HG03457 (cell line): ENCODE measurements at regions not wholly inside any gene's neighbourhood (a gene's known extent, or its start where the extent isn't known, plus 50 kb on each side); places are given as distances from the start of the nearest gene placed in this dataset.
"Not testable (repeated sequence)": the region's sequence is repeated elsewhere in the genome, so short reads cannot be mapped to it uniquely, and the experiment has no call there.

ENCODE experiments used
- ATAC-seq: cut with Tn5 transposase; IDR thresholded peaks from one replicate; pipeline ENCODE4 v1.9.1; 2021; ENCODE audit warnings: moderate number of reproducible peaks; ENCODE audit not compliant: unreplicated experiment

DNA sequence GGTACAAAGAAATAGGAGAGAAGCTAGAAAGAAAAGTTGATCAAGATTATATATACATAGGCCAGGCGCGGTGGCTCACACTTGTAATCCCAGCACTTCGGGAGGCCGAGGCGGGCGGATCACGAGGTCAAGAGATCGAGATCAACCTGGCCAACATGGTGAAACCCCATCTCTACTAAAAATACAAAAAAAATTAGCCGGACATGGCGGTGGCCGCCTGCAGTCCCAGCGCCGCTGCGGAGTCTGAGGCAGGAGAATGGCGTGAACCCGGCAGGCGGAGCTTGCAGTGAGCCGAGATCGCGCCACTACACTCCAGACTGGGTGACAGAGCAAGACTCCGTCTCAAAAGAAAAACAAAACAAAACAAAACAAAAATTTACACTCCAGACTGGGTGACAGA lies 798.3 kb upstream of the CDH9 start:
- not testable (repeated sequence) for ATAC-seq

DNA sequence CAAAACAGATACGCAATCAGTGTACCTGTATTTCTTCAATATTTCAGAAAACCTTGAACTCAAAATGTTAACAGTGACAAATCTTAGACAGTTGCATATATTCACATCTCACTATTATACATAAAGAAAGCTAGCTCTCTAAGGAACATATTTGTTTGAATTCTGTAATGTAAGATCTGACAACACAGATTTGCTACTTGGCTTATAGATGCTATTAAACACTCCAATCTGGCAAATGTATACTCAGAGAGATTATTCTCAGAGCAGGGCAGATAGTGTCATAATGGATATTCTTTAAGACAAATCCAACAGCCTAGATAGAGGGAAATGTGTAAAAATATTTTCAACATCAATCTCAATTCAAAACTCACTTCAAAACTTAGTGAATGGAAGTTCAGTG lies 794.5 kb upstream of the CDH9 start:
- no peak for ATAC-seq

- no peak for ATAC-seq
These were observed 792.2 kb upstream of the CDH9 start for GRCh38 chr5:27830546-27830945.

DNA sequence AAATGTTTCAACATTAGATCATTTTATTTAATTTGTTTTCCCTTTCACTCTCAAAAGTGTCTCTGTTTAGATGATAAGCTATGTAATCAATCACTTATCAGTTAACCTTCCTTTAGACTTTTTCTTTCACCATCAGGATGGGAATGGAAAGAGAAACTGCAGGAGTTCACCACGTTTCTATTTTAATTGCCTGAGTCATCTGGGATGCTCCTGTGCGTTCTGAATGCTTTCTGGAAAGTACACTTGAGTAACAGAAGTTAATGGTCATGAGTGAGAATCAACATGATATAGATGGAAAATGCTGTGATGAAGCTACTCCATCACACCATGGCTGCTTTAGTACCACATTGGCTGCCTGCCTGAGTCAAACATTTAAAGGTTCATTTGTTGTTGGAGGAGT lies 783.3 kb upstream of the CDH9 start:
- ATAC-seq: no peak

GRCh38 chr5:27818888-27819287 lies 780.5 kb upstream of the CDH9 start:
- ATAC-seq: no peak

GRCh38 chr5:27814983-27815382 lies 776.6 kb upstream of the CDH9 start:
- ATAC-seq: no peak

GRCh38 chr5:27814286-27814685 lies 775.9 kb upstream of the CDH9 start:
- no peak for ATAC-seq

DNA sequence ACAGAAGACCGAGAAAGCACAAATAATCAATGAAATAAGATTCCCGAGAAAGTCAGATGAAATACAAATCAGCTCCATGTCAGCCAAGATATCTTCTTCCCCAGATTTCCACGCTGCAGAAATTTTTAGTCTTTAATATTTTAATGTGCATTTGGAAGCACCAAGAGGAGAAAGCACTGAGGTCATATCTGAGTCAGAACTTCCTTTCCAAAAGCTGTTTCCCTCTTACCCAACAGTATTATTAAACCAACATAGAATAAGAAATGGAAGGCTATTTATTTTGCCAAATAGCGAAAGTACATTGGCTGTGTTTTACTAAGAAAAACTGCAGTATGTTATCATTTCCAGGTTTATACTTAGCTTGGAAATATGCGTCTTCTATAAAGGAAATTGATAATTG lies 772.1 kb upstream of the CDH9 start:
- no peak for ATAC-seq

DNA sequence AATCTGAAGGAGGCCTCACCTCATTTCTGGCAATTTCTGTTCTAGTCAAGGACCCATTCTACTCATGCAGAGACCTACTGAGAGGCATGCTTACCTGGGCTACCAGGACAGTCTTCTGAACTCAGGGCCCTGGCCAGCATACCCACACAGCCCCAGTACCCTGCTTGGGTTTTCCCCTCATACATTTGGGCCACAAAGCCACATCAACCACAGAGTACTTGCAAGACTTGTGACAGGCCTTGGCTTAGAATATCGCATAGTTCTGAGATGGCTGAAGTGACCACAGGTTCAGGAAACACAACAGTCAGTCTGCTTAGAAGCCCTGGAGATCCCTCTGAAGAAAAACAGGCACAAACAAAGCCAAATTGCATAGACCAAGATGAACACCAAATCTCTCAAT lies 758.8 kb upstream of the CDH9 start:
- ATAC-seq: no peak

- ATAC-seq: no peak
These were observed 749.8 kb upstream of the CDH9 start for GRCh38 chr5:27788184-27788583.

DNA sequence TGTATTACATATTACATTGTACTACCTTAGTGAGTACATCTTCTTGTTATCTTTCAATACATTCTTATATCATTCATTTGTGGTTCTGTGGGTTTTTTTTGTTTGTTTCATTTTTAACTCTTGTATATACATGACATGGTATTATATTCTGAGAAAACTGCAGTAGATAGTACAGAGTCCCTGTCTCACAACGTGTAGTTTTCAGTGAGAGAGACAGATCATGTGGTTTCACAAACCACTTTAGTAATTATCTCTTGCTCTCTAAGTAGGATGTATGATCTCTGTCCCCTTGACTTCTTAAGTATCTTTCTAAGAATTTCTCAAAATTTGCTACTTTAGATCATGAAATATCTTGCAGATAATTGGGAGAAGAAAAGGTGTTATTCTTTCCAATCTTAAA lies 745.9 kb upstream of the CDH9 start:
- ATAC-seq: no peak

GRCh38 chr5:27778121-27778520 lies 739.7 kb upstream of the CDH9 start:
- ATAC-seq: no peak

GRCh38 chr5:27773636-27774035 lies 735.2 kb upstream of the CDH9 start:
- ATAC-seq: no peak

DNA sequence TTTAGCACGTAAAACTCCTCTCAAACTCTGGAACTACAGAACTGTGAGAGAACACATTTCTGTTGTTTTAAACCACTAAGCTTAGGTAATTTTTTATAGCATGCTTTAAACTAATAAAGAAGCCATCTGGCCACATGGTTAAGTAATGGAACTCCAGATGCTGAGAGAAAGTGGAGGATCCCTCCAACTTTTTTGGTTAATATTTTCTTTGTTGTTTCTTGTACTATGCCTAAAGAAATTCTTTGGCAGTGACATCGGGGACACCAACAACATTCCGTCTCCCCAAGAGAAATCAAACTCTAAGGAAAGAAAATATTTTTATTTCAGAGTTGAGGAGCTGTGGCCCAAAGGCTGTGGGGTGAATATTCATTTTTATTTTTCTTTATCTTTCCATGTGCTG lies 734.8 kb upstream of the CDH9 start:
- ATAC-seq: no peak

- ATAC-seq: no peak
These were observed 731.5 kb upstream of the CDH9 start for GRCh38 chr5:27769748-27770402.

GRCh38 chr5:27748847-27749246 lies 710.5 kb upstream of the CDH9 start:
- ATAC-seq: no peak

- not testable (repeated sequence) for ATAC-seq
These were observed 705.1 kb upstream of the CDH9 start for GRCh38 chr5:27743383-27743979.

DNA sequence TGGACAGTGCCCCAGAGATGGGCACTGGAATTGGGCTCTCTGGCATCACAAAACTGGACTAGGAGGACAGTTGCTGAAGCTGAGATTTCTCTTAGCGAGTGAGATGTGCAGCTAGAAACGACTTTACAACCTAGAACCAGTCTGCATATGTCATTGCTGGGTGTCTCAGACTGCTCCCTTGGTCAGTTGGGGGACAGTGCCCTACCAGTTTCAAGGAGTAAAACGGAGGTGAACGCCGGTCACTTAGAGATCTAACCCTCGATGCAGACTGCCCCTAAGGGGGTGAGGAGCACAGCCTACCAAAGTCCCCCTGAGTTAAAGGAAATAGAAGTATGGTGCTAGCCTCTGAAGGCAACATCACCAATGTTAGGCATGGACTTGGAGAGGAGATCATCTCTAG lies 704.4 kb upstream of the CDH9 start:
- no peak for ATAC-seq

DNA sequence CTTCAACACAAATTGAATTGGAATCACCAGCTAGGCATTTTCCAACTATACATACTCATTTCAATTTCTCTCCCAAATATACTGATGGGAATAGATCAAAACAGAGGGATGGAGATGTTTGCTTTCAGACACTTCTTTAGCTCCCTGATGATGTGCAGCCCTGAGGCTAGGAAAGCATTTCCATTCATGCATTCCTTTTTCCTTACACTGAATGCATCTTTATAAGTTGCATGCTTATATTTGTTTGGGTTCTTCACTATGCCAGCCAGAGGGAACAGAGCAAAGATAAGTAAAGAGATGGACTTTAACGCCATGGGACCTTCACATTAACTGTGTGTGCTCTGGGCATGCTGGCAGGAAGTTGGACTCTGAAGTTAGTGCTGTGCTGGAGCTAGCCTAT lies 696.5 kb upstream of the CDH9 start:
- ATAC-seq: no peak

- ATAC-seq: no peak
These were observed 694.9 kb upstream of the CDH9 start for GRCh38 chr5:27733237-27733636.

DNA sequence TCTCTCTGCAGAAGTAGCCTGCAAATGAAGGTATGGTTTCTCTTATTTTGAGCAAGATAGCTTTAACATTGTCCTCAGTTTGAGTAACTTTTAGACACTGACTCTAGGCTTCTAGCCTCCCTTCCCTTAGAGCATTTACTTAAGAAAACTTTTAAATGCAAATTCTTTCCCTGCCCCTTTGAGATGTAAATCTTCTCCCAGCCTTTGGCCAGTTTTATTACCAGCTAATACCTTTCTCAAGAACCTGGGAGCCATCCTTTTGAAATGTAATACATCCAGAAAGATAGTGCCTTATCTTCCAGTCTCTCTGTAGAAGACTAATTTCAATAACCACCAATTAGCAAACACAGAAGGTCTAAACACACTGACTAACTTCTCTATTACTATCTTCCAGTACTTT lies 688.9 kb upstream of the CDH9 start:
- no peak for ATAC-seq

DNA sequence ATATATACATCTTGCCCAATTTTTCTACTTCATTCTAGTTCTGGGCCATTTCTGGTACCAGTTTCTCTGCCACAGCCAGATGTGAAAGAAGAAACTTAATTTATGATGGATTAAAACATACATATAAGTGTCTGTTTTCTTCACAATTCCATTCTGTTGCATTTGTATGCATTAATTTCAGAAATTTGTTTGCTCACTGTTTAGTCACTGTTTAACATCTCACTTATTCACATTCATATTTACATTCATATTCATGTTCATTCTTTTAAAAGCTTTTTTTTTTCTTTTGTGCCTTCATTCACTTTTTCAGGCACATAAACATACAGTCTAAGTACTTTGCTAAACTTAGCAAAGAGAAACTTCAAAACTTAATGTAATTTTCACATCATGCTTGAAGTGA lies 684.0 kb upstream of the CDH9 start:
- ATAC-seq: no peak

DNA sequence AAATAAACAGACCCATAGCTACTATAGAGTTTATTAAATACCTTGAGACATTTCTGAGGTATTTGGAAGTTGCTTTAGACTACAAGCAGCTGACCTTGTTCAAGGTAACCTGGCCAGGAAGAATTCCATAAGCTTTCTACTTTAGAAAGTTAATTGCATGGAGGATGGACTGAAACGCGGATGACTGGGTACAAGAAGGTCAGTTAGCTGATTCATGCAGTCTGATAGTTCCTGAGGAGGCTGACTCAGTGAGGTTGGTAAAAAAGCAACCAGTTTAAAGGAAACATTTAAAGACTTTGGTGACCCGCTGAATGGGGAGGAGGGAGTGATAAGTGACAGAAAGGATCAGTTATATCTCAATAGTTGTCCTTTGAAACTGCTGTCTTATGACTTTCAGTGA lies 670.1 kb upstream of the CDH9 start:
- ATAC-seq: no peak
